ENCODE measurements at regions not wholly inside any gene's neighbourhood (a gene's known extent, or its start where the extent isn't known, plus 50 kb on each side); places are given as distances from the start of the nearest gene placed in this dataset.
"Not testable (repeated sequence)": the region's sequence is repeated elsewhere in the genome, so short reads cannot be mapped to it uniquely, and the experiment has no call there.

DNA sequence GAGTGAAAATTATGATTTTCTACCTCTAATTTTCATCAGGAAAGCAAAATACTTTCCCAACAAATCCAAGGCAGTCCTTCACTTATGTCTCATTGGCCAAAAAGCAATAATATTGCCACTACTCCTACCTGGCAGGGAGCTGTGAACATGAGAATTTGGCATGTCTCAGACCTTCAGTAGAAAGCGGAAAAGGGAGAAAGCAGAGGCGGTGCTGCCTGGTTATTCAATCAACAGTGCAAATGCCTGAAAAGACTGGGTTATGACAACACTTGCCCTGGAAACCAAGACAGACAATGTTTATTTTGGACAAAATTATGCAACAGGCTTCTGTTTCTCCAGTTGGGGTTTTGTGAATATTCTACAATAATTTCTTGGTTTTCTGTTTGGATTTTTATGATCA, 194.4 kb downstream of the TAF11L14 start:
- no peak for DNase-seq (ENCODE audit: low read depth)

DNA sequence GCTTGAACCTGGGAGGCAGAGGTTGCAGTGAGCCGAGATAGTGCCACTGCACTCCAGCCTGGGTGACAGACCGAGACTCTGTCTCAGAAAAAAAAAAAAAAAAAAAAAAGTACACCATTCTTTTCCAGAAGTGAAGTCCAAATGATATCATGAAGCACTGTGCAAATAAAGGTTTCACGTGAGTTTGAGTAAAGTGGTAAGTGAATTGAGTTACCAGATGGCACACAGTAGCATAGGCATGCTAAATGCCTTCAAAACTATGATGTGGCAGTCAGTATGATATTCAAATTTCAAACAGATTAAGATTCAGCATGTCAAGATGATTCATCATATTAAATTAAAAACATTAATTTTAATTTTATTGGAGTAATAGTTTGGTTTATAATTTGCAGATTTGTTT, 195.2 kb downstream of the TAF11L14 start:
- DNase-seq (ENCODE audit: low read depth) = no peak

DNA sequence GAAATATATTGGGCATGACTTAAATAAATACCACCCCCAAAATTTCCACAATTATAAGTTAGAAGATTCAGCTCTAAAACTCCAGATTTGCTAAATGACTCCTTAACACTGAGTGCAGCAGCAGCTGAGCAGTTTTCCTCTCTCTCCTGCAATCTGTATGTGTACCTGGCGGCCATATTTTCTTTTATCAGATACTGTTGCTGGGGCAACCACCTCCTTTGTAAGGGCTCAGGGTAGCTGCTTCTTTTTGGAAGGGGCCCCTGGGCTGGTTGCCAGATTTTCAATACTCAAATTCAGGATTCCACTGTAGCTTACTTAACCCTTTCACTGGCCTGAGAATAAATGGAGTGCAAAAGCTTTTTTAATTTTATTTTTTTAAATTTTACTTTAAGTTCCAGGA, 197.0 kb downstream of the TAF11L14 start:
- DNase-seq (ENCODE audit: low read depth) = no peak

DNA sequence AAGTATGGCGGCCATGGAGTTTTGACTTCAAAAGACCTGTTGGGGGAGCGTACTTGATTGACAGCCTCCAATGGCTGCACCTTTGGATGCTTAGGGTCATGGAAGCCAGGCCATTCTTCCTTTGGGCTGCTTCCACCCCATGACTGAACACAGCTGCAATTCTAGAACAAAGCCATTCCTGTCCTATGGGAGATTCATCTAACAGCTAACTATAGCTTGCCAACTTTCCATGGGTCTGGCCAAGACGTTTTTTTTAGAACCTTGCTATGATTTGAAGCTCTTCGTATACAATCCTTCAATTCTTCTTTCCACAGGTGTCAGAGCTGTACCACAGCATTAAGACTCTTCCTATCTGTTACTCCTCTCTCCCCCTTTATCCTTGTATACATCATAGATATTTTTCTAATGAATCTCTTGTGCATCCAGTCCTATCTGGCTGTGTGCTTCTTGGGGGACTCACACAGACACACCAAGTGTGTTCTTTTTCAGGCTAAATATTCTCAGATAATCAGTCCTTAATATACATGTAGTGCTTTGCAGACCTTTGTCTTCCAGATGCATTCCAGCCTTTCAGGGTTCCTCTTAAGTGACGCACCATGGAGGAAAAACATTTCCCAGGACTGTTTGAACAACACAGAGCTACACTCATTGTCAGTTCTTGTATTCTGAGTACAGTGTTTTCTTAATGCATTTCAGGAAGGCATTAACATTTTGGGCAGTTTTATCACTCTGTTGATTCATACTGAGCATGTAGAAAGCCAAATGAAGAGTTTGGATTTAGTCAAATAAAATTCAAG, 198.9 kb downstream of the TAF11L14 start:
- no peak for DNase-seq (ENCODE audit: low read depth)

DNA sequence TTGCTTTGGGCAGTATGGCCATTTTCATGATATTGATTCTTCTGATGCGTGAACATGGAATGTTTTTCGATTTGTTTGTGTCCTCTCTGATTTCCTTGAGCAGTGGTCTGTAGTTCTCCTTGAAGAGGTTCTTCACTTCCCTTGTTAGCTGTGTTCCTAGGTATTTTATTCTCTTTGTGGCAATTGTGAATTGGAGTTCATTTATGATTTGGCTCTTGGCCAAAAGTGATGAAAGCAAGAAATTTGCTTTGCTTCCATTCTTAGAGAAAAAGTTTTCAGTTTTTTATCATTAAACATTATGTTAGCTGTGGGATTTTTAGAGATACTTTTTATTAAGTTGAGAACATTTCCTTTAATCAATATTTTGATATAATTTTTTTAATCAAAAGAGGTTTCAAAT, 203.5 kb downstream of the TAF11L14 start:
- no peak for DNase-seq (ENCODE audit: low read depth)

DNA sequence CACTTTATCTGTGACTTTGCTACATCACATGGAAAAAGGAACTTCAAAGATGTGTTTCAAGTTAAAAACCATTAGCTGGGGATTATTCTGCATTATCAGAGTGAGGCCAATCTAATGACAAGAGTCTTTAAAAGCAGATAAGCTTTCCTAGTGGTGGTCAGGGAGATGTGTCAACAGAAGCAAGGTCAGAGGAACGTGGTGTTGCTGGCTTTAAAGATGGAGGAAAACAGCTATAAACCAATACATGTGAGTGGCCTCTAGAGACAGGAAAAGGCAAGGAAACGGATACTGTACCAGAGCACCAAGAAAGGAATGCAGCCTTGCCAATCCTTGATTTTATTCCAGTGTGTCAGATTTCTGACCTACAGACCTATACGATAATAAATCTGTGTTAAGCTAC, 204.2 kb downstream of the TAF11L14 start:
- DNase-seq (ENCODE audit: low read depth) = no peak

DNA sequence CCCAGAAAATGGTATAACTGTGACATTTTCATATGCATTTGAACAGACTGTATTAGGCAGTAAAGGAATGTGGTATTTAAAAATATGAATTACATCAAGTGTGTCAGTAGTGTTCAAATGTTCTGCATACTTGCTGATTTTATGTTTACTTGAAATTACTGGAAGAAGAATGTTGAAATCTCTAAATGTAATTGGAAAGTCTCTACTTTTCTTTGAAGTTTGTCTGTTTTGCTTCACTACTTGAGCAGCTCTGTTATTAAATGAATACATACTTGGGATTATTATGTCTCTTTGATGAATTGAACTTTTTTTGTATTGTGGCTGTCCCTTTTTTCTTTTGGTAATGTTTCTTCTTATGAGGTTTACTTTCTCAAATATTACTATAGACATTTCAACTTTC, 205.6 kb downstream of the TAF11L14 start:
- no peak for DNase-seq (ENCODE audit: low read depth)

DNA sequence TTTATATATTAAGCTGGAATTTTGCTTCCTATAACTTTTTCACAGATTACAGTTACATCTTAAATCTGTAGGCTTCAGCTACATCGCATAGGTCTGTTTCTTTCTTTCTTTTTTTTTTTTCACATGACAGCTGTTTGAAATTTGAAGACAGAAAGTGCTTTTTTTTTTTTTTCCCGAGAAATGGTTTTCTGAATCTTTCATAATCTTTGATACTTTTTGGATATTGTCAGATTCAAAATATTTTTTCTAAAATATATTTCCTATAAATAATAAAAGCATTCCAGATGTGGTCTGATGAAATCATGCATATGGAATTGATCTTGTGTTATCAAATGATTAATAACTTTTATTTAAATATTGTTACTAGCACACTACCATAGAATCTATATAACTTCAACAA, 212.2 kb downstream of the TAF11L14 start:
- DNase-seq (ENCODE audit: low read depth) = no peak

DNA sequence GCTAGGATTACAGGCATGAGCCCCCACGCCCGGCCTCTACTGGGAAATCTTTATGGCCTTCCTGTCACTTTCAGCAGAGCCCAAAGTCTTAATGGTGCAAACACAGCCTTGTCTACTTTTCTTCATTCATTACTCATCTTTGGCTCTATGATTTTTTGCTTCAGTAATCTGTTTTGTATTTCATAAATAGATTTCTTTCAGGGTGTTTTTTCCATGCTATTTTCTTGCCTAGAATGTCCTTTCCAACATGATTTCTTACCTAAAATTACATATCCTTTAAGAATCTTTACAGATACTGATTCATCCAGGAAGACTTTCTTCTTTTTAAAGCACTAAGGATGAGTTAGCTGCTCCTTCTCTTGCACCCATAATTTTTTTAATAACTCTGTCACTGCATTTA, 213.0 kb downstream of the TAF11L14 start:
- no peak for DNase-seq (ENCODE audit: low read depth)

DNA sequence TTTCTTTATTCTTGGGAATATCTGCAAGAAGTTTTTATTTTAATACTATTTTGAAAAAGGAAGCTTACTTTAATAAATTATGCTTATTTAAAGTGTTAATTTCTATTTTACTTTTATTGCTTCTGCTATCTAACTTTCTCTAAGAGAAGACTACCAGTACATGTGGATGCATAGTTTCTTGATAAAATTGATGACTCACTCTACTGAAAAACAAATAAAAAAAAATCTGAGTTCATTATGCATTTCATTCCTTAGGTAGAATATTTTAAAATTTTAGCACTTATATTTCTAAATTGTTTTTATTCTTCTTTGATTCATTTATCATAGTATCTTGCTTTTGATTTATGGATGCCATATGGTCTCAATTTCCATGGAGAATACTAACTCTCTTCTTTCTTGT, 217.9 kb downstream of the TAF11L14 start:
- DNase-seq (ENCODE audit: low read depth) = no peak

DNA sequence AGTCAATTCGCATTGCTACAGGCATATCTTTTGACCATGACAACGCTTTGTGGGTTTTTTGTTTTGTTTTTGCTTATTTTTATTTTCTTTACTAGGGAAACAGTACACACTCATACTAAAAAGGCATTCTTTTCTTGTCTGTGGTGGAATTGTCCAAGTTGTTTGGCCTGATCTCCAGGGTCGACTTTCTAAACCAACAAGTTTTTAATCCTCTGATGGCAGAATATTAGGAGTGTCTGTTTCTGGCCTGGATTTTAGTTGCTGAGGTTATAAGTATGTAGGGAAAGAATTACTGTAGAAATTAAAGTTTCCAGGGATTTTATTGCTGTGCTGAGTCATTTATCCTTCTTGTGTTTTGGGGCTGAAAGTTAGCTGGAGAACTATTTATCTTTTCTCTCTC, 218.5 kb downstream of the TAF11L14 start:
- no peak for DNase-seq (ENCODE audit: low read depth)

DNA sequence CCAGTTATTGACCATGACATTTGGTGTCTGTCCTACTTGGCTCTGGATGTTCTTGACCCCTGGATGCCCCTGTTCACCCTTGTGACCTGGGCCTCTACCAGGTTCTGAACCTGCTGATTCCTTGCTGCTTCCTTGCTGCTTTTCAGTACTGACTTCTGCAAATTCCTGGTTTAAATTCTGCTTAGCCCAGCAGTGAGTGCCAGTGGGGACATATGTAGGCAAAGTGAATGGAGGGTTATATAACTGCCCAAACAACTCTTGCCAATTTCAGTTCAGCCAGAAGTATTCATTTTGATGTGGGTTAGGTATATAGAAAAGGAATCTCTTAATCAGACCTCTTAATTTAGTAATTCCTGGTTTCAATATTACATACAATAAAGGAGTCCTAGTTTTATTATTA, 220.6 kb downstream of the TAF11L14 start:
- no peak for DNase-seq (ENCODE audit: low read depth)

DNA sequence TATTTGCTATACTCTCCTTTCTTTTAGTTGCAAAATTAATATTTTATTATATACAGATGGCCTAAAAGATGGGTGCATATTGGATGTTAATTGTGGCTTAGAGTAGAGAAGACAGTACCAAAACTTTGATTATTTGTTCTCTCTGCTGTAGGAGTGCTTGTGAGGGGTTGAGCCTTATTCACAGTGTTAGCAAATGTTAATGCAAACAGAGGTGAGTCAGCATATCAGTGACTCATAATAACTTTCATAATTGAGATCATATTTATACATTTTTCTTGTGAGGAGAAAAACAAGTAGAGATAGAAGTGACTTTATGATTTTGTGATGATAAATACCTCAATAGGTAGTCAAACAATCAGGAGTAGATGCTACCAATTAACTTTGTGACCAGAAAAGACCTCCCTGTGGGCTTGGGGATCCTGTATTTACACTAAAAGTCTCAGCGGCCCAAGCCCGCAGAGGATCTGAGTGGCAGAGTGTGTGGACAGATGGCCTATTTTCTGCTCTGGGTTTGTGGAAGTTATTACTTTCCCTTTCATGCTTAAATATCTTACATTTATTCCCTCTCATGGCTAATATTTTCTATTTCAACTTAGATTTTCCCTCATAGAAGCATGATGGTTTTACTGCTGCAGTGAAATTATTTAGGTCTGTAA, 226.5 kb downstream of the TAF11L14 start:
- DNase-seq (ENCODE audit: low read depth) = no peak

DNA sequence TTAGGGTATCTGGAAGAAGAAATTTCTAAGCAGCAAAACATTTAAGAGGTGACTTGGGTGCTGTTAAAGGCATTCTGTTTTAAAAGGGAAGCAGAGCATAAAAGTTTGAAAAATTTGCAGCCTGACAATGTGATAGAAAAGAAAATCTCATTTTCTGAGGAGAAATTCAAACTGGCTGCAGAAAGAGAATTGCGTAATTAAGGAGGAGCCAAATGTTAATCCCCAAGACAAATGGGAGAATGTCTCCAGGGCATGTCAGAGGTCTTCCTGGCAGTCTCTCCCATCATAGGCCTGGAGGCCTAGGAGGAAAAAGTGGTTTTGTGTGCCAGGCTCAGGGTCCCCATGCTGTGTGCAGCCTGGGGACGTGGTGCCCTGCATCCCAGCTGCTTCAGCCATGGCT, 230.6 kb downstream of the TAF11L14 start:
- not testable (repeated sequence) for DNase-seq (ENCODE audit: low read depth)

DNA sequence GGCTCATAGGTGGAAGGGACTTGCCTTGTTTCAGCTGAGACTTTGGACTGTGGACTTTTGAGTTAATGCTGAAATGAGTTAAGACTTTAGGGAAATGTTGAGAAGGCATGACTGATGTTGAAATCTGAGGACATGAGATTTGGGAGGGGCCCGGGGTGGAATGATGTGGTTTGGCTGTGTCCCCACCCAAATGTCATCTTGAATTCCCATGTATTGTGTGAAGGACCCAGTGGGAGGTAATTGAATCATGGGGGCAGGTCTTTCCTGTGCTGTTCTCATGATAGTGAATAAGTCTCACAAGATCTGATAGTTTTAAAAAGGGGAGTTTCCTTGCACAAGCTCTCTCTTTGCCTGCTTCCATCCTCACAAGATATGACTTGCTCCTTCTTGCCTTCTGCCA, 231.7 kb downstream of the TAF11L14 start:
- not testable (repeated sequence) for DNase-seq (ENCODE audit: low read depth)

DNA sequence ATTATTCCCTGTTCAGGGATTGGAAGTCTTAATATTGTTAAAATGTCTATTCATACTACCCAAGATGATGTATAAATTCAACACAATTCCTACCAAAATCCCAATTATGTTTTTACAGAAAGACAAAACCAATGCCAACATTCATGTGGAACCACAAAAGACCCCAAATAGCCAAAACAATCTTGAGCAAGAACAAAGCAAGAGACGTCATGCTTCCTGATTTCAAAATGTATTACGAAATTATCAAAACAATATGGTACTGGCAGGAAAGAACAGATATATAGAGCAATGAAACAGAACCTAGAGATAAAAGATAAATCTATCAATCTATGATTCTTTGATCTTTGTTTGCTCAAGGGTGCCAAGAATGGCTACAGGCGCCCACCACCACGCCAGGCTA, 237.9 kb downstream of the TAF11L14 start:
- DNase-seq (ENCODE audit: low read depth) = no peak

DNA sequence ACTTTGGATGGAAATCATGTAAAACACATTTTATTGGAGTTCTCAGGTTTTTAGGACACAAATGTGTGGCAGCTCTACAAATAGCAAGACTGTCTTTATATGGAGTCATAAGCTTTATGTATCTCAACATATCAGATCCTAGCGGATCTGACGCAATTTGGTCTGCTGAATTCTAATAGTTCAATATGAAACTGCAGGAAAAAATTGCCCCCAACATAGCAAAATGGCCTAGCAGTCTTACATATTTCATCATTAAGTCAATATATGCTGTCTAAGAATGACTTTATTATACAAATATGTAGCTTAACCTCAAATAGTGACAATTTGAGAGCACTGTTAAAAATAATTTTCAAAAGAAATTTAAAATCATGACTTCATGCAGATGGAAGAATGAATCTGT, 244.3 kb downstream of the TAF11L14 start:
- no peak for DNase-seq (ENCODE audit: low read depth)

DNA sequence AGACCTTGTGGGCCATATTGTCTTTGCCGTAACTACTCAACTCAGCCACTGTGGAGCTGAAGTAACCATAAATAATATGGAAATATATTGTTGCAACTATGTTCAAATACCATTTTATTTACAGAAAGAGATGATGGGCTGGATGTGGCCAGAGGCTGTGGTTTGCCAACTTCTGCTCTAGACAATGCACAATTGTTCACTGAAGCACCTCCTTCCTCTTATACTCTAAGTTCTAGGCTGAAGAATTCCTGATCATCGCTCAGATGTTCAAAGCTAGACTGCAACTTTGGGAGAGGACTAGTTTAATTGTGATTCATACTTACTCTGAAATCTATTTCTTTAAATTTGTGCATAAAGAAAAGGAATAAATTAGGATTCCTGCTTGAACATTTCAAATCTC, 245.0 kb downstream of the TAF11L14 start:
- DNase-seq (ENCODE audit: low read depth) = no peak

DNA sequence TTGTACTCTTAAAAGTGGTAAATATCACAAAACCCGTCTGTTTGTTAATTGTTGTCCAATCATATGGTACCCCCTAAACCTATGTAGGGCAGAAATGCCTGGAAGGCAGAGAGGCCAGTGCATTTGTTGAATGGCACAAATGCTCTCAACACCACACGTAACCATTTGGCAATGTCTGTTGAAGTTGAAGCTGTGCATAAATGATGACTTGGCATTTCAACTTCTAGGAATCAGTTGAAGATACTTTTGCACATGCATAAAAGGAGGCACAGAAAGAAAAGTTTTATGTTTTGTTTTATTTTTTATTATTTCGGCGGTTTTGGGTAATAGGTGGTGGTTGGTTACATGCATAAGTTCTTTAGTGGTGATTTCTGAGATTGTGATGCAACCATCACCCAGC, 246.6 kb downstream of the TAF11L14 start:
- no peak for DNase-seq (ENCODE audit: low read depth)

DNA sequence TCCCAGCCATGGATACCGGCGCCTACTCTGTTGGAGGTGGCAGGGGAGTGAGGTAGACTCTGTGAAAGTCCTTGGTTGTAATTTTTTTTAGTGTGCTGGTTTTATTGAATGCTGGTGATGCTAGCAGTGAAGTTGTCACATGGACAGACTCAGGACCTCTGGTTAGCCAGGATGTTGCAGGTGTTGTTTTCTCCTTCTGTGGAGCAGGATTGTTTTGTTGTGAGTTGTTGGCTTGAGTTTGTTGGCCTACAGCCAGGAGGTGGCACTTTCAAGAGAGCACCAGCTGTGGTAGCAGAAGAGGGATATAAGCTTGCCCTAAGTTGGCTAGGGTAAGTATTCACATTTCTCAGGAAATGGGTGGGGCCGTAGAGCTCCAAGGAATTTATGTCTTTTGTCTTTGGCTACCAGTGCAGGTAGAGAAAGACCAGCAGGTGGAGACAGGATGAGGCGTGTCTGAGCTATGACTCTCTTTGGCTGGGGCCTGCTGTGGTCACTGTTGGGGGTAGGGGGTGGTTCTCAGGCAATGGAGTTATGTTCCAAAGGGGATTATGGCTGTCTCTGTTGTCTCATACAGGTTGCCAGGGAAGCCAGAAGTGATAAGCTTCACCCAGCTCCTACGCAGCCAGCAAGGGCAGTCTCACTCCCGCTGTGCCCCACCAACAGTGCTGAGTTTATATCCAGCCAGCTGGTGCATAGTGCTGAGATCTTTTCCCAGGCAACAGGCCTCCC, 248.7 kb downstream of the TAF11L14 start:
- DNase-seq (ENCODE audit: low read depth) = no peak

DNA sequence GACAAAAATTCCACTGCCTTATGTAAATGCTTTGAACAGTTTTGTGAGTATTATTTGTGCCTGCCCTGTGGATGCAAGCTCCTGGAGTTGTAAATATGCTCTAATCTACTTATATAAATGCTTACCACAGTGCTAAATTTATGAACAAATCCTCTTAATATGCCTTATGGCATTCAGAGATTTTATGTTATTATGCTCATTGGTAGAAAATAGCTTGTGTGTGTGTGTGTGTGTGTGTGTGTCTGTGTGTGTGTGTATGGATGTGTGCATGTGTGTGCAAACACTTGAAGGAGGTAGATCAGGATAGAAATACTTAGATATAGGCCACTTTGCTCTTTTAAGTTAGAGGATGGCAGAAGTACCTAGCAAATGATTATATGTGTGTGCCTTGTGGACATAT, 253.9 kb downstream of the TAF11L14 start:
- DNase-seq (ENCODE audit: low read depth) = no peak

DNA sequence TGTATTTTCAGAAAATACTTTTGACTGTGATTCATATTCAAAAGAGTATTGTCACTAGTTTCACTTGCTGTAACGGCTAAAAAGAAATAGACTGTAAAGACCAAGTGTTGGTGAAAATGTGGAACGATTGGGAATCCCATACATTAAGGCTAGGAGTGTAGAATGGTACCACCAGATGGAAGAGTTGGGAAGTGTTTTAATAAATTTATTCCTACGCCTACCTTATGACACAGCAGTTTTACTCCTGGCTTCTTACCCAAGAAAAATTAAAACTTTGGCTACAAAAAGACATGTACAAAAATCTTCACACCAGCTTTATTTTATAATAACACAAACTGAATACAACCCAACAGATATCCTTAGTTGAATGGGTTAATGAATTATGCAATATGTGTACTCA, 256.2 kb downstream of the TAF11L14 start:
- DNase-seq (ENCODE audit: low read depth) = no peak

DNA sequence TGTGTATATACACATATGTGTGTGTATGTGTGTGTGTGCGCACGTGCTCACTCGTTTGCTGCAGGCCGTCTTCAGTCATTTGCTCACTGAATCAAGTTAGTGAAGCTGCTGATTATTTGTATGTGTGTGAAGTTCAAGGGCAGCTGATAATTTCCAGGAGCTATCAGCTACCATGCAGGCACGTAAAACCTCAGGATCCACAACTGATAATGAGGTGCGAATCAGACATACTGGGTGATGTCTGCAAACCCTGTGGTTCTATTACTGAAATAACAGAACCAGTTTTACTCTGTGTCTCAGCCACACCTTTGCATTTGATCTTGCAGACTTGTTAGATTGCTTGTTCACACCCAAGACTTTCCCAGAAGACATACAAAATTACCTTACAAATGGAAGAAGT, 257.6 kb downstream of the TAF11L14 start:
- no peak for DNase-seq (ENCODE audit: low read depth)

Measured in GM04503 (cell line).